HUES64 (cell line): ENCODE measurements at regions not wholly inside any gene's neighbourhood (a gene's known extent, or its start where the extent isn't known, plus 50 kb on each side); places are given as distances from the start of the nearest gene placed in this dataset.

Source experiments
- H3K27ac ChIP-seq: 2 replicates; pipeline ENCODE4 v1.7.0; 2013; ENCODE audit warnings: low read depth, low read length, inconsistent platforms
- H3K27me3 ChIP-seq: 2 replicates; pipeline ENCODE4 v1.6.1; 2013; ENCODE audit warnings: mild to moderate bottlenecking, low read length; ENCODE audit not compliant: insufficient read depth
- H3K36me3 ChIP-seq: 2 replicates; pipeline ENCODE4 v1.6.1; 2013; ENCODE audit warnings: mild to moderate bottlenecking, low read length; ENCODE audit not compliant: insufficient read depth
- H3K4me1 ChIP-seq: 2 replicates; pipeline ENCODE4 v1.6.1; 2013; ENCODE audit warnings: mild to moderate bottlenecking, low read length, moderate library complexity; ENCODE audit not compliant: insufficient read depth
- H3K4me3 ChIP-seq: 2 replicates; pipeline ENCODE4 v1.5.1; 2013; ENCODE audit warnings: mild to moderate bottlenecking, low read length, moderate library complexity
- H3K9ac ChIP-seq: 2 replicates; pipeline ENCODE4 v1.6.1; 2013; ENCODE audit warnings: mild to moderate bottlenecking, low read depth, low read length
- H3K9me3 ChIP-seq: 2 replicates; pipeline ENCODE4 v1.6.1; 2013; ENCODE audit warnings: low read depth, low read length; ENCODE audit not compliant: insufficient read depth
- WGBS: fragments of 150-250, 120-280 bp; methylation state at CpG from one replicate; pipeline ENCODE4 v1.1.7; 2013; ENCODE audit warnings: missing lambda C conversion rate; 5-methylcytosine and 5-hydroxymethylcytosine counted together

- Histone ChIP-seq H3K27me3 (no peaks in the 10 kb centered on the region), H3K9ac (no peak overlapping the region), H3K9me3 (no peaks in the 10 kb centered on the region), H3K4me3 (no peak overlapping the region), H3K27ac (no peak overlapping the region), H3K36me3 (no peaks in the 10 kb centered on the region), H3K4me1 (peaks cover 12% of the 10 kb centered on the region)
- 98% methylated on average over 2 of the region's 2 CpGs for WGBS
These were observed 152.7 kb downstream of the CHRM3 start for GRCh38 chr1:239539051-239539450.

- no peaks in the 10 kb centered on the region for H3K9me3 ChIP-seq
- peaks cover 12% of the 10 kb centered on the region for H3K4me1 ChIP-seq
- H3K9ac ChIP-seq, result no peak overlapping the region
- H3K27ac ChIP-seq, result no peak overlapping the region
- WGBS, result 90% methylated on average over 4 of the region's 4 CpGs
- no peaks in the 10 kb centered on the region for H3K27me3 ChIP-seq
- no peak overlapping the region for H3K4me3 ChIP-seq
- no peaks in the 10 kb centered on the region for H3K36me3 ChIP-seq
These were observed 153.4 kb downstream of the CHRM3 start for GRCh38 chr1:239539812-239540211.

GRCh38 chr1:239543873-239544272 is 157.5 kb downstream of the CHRM3 start:
- H3K4me1 ChIP-seq, result 0 out of 2 replicates have a peak, but pooled peaks cover under 1% of the 10 kb centered on the region
- H3K4me3 ChIP-seq, result no peak overlapping the region
- H3K27ac ChIP-seq, result no peak overlapping the region
- H3K9me3 ChIP-seq, result no peaks in the 10 kb centered on the region
- H3K36me3 ChIP-seq, result no peaks in the 10 kb centered on the region
- H3K27me3 ChIP-seq, result no peaks in the 10 kb centered on the region
- no peak overlapping the region for H3K9ac ChIP-seq
- 100% methylated on average over 2 of the region's 2 CpGs for WGBS

GRCh38 chr1:239545466-239545865 is 159.1 kb downstream of the CHRM3 start:
- no peaks in the 10 kb centered on the region for H3K4me1 ChIP-seq
- H3K27ac ChIP-seq, result no peak overlapping the region
- H3K27me3 ChIP-seq, result no peaks in the 10 kb centered on the region
- no peak overlapping the region for H3K4me3 ChIP-seq
- H3K9ac ChIP-seq, result no peak overlapping the region
- WGBS, result 100% methylated on average over 2 of the region's 3 CpGs
- no peaks in the 10 kb centered on the region for H3K9me3 ChIP-seq
- H3K36me3 ChIP-seq, result no peaks in the 10 kb centered on the region

- no peak overlapping the region for H3K9ac ChIP-seq
- no peaks in the 10 kb centered on the region for H3K9me3 ChIP-seq
- 97% methylated on average over 2 of the region's 2 CpGs for WGBS
- H3K27ac ChIP-seq, result no peak overlapping the region
- H3K27me3 ChIP-seq, result no peaks in the 10 kb centered on the region
- H3K36me3 ChIP-seq, result no peaks in the 10 kb centered on the region
- no peaks in the 10 kb centered on the region for H3K4me1 ChIP-seq
- H3K4me3 ChIP-seq, result no peak overlapping the region
These were observed 161.6 kb downstream of the CHRM3 start for GRCh38 chr1:239547987-239548386.

- Histone ChIP-seq H3K9me3 (no peaks in the 10 kb centered on the region), H3K27ac (no peak overlapping the region), H3K36me3 (no peaks in the 10 kb centered on the region), H3K4me1 (no peaks in the 10 kb centered on the region), H3K9ac (no peak overlapping the region), H3K4me3 (no peak overlapping the region), H3K27me3 (no peaks in the 10 kb centered on the region)
- WGBS, result 93% methylated on average over 2 of the region's 2 CpGs
These were observed 163.8 kb downstream of the CHRM3 start for GRCh38 chr1:239550178-239550577.

- no peaks in the 10 kb centered on the region for H3K9me3 ChIP-seq
- no peaks in the 10 kb centered on the region for H3K4me1 ChIP-seq
- no peak overlapping the region for H3K4me3 ChIP-seq
- no peak overlapping the region for H3K27ac ChIP-seq
- H3K36me3 ChIP-seq, result no peaks in the 10 kb centered on the region
- 85% methylated on average over 4 of the region's 4 CpGs for WGBS
- no peaks in the 10 kb centered on the region for H3K27me3 ChIP-seq
- H3K9ac ChIP-seq, result no peak overlapping the region
These were observed 169.0 kb downstream of the CHRM3 start for GRCh38 chr1:239555350-239555749.

GRCh38 chr1:239558559-239558958 is 172.2 kb downstream of the CHRM3 start:
- H3K27me3 ChIP-seq, result no peaks in the 10 kb centered on the region
- H3K9ac ChIP-seq, result no peak overlapping the region
- no peaks in the 10 kb centered on the region for H3K4me1 ChIP-seq
- no peaks in the 10 kb centered on the region for H3K9me3 ChIP-seq
- 89% methylated on average over 2 of the region's 2 CpGs for WGBS
- H3K27ac ChIP-seq, result no peak overlapping the region
- H3K36me3 ChIP-seq, result no peaks in the 10 kb centered on the region
- H3K4me3 ChIP-seq, result no peak overlapping the region

GRCh38 chr1:239558991-239559390 is 172.6 kb downstream of the CHRM3 start:
- no peaks in the 10 kb centered on the region for H3K4me1 ChIP-seq
- H3K4me3 ChIP-seq, result no peak overlapping the region
- H3K9ac ChIP-seq, result no peak overlapping the region
- no peaks in the 10 kb centered on the region for H3K9me3 ChIP-seq
- no peak overlapping the region for H3K27ac ChIP-seq
- no peaks in the 10 kb centered on the region for H3K27me3 ChIP-seq
- no peaks in the 10 kb centered on the region for H3K36me3 ChIP-seq

- Histone ChIP-seq H3K9ac (no peak overlapping the region), H3K27ac (no peak overlapping the region), H3K4me3 (no peak overlapping the region), H3K27me3 (no peaks in the 10 kb centered on the region), H3K4me1 (no peaks in the 10 kb centered on the region), H3K36me3 (no peaks in the 10 kb centered on the region), H3K9me3 (no peaks in the 10 kb centered on the region)
- WGBS, result 94% methylated on average over 4 of the region's 4 CpGs
These were observed 174.6 kb downstream of the CHRM3 start for GRCh38 chr1:239560921-239561320.

GRCh38 chr1:239562095-239562494 is 175.7 kb downstream of the CHRM3 start:
- WGBS, result 92% methylated on average over 6 of the region's 6 CpGs
- H3K27ac ChIP-seq, result no peak overlapping the region
- H3K9me3 ChIP-seq, result no peaks in the 10 kb centered on the region
- no peak overlapping the region for H3K4me3 ChIP-seq
- H3K36me3 ChIP-seq, result no peaks in the 10 kb centered on the region
- H3K4me1 ChIP-seq, result no peaks in the 10 kb centered on the region
- H3K9ac ChIP-seq, result no peak overlapping the region
- H3K27me3 ChIP-seq, result no peaks in the 10 kb centered on the region

- H3K4me1 ChIP-seq, result no peaks in the 10 kb centered on the region
- H3K36me3 ChIP-seq, result no peaks in the 10 kb centered on the region
- H3K4me3 ChIP-seq, result no peak overlapping the region
- H3K27ac ChIP-seq, result no peak overlapping the region
- H3K9ac ChIP-seq, result no peak overlapping the region
- WGBS, result 94% methylated on average over 2 of the region's 2 CpGs
- no peaks in the 10 kb centered on the region for H3K9me3 ChIP-seq
- H3K27me3 ChIP-seq, result no peaks in the 10 kb centered on the region
These were observed 177.3 kb downstream of the CHRM3 start for GRCh38 chr1:239563681-239564080.
